Stomach (tissue), 4 donors: ENCODE measurements at regions not wholly inside any gene's neighbourhood (a gene's known extent, or its start where the extent isn't known, plus 50 kb on each side); places are given as distances from the start of the nearest gene placed in this dataset.

Source experiments
- EP300 ChIP-seq: sonication (generic); formaldehyde crosslinking; IDR thresholded peaks from one replicate; pipeline ENCODE4 v1.6.1; 2017; ENCODE audit warnings: antibody characterized with exemption
- POLR2A ChIP-seq, 4 donors: fragments of 450-650 bp; IDR thresholded peaks; one replicate each; pipeline ENCODE4 v1.6.1; 2016; ENCODE audit warnings: antibody characterized with exemption in 4 of 4, control low read depth in 2 of 4, mild to moderate bottlenecking in 1 of 4, moderate library complexity in 1 of 4
- POLR2AphosphoS5 ChIP-seq, 3 donors: sonication (generic); formaldehyde crosslinking; IDR thresholded peaks; one replicate each; pipeline ENCODE4 v1.6.1; 2016; ENCODE audit warnings: antibody characterized with exemption in 3 of 3
- TF ChIP-seq, protein P1 (sequence below), 7 experiments: fragments of 450-650 bp in 4 of 7; fragments of 200-600 bp in 3 of 7; sonication (generic) in 3 of 7; IDR thresholded peaks; one replicate each; pipeline ENCODE4 v1.5.1; 2016 to 2019; ENCODE audit warnings: antibody characterized with exemption in 7 of 7, control low read depth in 2 of 7, mild to moderate bottlenecking in 1 of 7

GRCh38 chr7:57370739-57371098 lies 79.3 kb upstream of the ZNF716 start:
- TF ChIP-seq, protein P1, sequence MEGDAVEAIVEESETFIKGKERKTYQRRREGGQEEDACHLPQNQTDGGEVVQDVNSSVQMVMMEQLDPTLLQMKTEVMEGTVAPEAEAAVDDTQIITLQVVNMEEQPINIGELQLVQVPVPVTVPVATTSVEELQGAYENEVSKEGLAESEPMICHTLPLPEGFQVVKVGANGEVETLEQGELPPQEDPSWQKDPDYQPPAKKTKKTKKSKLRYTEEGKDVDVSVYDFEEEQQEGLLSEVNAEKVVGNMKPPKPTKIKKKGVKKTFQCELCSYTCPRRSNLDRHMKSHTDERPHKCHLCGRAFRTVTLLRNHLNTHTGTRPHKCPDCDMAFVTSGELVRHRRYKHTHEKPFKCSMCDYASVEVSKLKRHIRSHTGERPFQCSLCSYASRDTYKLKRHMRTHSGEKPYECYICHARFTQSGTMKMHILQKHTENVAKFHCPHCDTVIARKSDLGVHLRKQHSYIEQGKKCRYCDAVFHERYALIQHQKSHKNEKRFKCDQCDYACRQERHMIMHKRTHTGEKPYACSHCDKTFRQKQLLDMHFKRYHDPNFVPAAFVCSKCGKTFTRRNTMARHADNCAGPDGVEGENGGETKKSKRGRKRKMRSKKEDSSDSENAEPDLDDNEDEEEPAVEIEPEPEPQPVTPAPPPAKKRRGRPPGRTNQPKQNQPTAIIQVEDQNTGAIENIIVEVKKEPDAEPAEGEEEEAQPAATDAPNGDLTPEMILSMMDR (IDR thresholded peaks at IDR 0.05), result no peak
- TF ChIP-seq POLR2A (IDR thresholded peaks at IDR 0.05) (no peak), EP300 (no peak), POLR2AphosphoS5 (IDR thresholded peaks at IDR 0.05) (no peak)
